ENCODE measurements at regions not wholly inside any gene's neighbourhood (a gene's known extent, or its start where the extent isn't known, plus 50 kb on each side); places are given as distances from the start of the nearest gene placed in this dataset.
"Not testable (repeated sequence)": the region's sequence is repeated elsewhere in the genome, so short reads cannot be mapped to it uniquely, and the experiment has no call there.

- FAIRE-seq = no peak
Observed at GRCh38 chr5:12204761-12205160, 300.5 kb upstream of the CTNND2 start.

GRCh38 chr5:12193536-12193935 lies 289.3 kb upstream of the CTNND2 start:
- FAIRE-seq = no peak

DNA sequence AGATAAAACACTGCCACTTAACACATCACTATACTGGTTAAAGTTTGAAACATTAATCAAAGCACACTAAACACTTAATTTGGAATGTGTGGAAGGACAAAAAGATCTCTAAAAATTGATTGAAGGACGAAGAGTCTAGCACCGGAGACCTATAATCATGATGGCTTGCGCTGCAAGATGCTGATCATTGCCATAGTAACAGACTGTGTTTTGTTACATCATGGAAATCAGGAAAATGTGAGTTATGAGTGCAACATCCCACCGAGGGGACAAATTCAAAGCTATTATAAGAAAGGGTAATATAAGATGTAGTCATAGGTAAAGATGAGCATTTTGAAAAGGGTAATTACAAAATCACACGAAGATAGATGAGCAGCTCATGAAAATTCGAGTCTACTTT lies 278.8 kb upstream of the CTNND2 start:
- FAIRE-seq = no peak

GRCh38 chr5:12177851-12178250 lies 273.6 kb upstream of the CTNND2 start:
- no peak for FAIRE-seq

DNA sequence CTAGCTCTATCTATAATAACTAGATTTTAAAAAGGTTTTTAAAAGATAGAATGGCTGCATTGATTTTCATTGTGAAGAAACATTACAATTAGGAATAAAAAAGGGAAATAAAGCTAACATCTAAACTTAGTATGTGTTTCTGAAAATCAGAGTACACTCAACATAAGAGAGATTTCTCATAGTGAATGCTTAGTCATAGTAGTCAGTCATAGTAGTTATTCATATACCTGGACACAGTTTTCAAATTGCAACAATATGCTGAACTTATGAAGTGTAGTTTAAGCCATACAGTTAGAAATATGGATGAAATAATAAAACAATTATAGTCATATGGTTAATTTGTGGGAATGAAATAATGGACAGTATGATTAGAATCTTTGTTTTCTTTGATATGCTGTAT lies 273.0 kb upstream of the CTNND2 start:
- no peak for FAIRE-seq

GRCh38 chr5:12175914-12176585 lies 271.8 kb upstream of the CTNND2 start:
- FAIRE-seq = no peak

- FAIRE-seq = no peak
Observed at GRCh38 chr5:12174734-12175133, 270.5 kb upstream of the CTNND2 start.

- FAIRE-seq = no peak
Observed at GRCh38 chr5:12169536-12169935, 265.3 kb upstream of the CTNND2 start.

DNA sequence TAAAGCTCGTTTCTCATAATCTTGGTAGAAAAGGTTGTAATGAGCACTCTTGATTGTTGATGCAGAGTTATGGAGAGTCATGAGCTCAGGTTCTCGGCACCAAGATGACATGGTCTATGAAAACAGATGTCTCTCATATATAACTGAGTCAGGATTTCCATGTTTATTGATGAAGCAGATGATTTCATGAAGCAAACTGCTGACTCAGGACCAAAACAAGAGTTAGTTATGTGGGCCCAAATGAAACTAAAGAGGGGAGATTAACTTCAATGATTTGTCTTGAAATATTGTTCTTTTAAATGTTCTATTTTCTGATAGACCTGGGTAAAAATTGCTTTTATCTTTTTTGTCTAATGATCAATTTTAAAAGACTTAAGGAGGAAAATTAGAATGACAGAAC lies 258.6 kb upstream of the CTNND2 start:
- FAIRE-seq = no peak

DNA sequence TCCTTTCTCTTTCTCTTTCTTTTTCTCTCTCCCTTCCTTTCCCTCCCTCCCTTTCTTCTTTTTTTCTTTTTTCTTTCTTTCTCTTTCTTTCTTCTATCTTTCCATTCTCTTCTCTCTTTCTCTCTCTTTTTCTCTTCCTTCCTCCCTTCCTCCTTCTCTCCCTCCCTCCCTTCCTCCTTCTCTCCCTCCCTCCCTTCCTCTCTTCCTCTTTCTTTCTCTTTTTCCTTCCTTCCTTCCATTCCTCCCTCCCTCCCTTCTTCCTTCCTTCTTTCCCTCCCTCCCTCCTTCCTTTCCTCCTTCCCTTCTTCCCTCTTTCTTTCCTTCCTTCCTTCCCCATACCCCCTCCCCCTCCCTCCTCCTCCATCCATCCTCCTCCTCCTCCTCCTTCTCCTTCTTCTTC lies 243.3 kb upstream of the CTNND2 start:
- no peak for FAIRE-seq

GRCh38 chr5:12141496-12141895 lies 237.2 kb upstream of the CTNND2 start:
- no peak for FAIRE-seq

- FAIRE-seq = no peak
Observed at GRCh38 chr5:12133520-12133919, 229.3 kb upstream of the CTNND2 start.

GRCh38 chr5:12131020-12131419 lies 226.8 kb upstream of the CTNND2 start:
- not testable (repeated sequence) for FAIRE-seq

DNA sequence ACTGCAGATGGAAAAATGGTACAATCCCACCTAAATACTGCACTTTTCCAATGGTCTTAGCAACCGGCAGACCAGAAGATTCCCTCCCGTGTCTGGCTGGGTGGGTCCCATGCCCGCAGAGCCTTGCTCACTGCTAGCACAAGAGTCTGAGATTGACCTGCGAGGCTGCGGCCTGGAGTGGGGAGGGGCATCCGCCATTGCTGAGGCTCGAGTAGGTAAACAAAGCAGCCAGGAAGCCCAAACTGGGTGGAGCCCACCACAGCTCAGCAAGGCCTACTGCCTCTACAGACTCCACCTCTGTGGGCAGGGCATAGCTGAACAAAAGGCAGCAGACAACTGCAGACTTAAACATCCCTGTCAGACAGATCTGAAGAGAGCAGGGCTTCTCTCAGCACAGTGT lies 221.6 kb upstream of the CTNND2 start:
- FAIRE-seq = no peak

DNA sequence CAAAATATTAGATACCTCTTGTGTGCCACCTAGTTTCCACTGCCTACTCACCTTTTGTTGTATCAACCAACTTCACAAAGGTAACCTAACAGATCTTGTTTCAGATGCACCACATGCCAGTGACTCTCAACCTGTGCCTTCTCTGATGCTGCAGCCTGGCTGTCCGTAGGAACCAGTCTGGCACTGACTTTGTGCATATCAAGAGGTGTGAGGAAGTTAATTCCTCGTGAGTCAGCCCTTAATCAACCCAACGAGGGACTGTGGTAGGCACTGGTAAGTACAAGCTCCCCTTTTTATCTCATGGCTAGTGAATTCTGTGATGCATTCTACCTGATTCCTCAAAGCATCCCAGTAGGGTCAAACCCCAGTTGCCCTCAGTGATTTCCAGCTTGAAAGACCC lies 215.4 kb upstream of the CTNND2 start:
- FAIRE-seq = no peak

DNA sequence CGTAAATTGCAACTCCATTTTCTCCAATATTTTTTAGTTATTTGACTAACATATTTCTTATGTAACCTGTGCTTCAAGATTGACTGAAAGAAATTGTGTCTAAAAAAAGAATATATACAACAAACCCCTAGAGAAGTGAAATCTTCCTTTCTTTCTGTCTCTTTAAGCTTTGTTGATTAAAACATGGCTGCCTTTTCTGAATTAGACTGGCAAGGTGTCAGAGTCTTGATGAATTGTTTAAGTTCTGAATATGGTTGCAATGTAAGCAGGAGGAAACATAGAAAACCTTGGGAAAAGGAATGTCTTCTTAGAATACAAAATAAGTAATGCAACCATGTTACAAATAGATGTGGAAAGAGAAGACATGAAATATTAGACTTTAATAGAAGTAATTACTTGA lies 209.8 kb upstream of the CTNND2 start:
- FAIRE-seq = no peak

GRCh38 chr5:12113062-12113461 lies 208.8 kb upstream of the CTNND2 start:
- no peak for FAIRE-seq

DNA sequence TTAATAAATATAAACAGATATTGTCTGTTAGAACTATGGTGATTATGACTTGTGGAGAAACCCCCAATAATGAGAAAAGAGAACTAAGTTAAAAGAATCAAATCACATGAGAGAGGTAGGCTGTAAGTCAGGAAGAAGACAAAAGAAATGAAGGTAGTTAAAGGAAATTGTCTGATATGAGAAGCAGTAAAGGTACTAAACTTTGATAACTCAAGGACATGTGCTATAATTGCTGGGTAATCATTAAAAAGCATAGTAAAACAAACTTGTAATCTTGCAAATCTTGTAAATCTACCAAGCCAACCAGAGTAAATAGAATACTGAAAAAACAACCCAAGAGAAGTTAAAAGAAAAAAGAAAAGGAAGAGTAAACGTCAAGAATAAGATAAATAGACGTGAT lies 207.0 kb upstream of the CTNND2 start:
- FAIRE-seq = no peak

DNA sequence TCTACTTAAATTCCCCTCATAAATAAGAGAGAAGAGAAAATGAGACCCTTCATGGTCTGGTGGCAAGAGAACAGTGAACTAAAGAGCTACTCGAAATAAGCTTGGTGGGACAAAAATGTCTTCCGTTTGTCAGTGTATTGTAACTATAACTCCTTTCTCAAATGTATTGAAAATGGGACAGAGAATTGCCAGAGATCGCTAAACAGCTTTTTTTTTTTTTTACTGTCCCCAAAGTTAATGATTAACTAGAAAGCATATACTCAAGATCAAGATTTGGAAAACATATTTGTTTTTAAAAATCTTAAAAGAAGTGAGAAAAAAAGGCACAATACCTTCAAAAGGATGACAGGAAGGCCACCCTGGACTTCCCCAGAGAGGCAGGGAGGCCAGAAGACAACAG lies 206.4 kb upstream of the CTNND2 start:
- no peak for FAIRE-seq

- no peak for FAIRE-seq
Observed at GRCh38 chr5:12109075-12109688, 204.9 kb upstream of the CTNND2 start.

DNA sequence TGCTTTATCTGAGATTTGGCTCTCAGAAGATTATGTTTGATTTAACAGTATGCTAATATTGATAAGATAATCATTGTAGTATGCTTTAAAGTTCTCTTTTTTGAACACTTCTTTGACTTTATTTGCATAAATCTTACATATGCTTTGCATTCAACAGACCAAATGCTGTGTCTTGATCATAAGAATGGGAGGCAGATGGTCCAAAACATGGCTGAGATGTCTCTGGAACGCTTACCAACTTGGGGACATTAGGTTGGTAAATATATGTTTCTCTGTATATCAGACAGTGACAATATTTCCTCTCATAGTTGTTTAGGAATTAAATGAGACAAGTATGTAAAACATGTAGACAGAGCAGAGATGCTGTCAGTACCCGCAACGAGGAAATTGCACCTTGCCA lies 197.9 kb upstream of the CTNND2 start:
- no peak for FAIRE-seq

- no peak for FAIRE-seq
Observed at GRCh38 chr5:12100542-12100941, 196.3 kb upstream of the CTNND2 start.

DNA sequence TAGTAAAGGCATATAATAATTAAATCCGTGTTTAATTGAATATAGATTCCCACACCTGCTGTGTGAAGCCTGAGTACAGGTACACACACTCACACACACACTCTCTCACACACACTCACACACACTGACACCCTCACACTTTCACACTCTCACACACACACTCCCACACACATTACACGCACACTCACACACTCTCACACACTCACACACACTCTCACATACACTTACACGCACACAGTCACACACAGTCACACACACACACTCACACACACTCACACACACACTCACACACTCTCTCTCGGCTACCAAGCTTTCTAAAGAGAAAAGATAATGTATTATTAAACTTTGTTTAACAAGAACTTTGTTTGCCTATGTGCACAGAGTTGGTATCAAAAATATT lies 195.1 kb upstream of the CTNND2 start:
- FAIRE-seq = no peak

GRCh38 chr5:12095808-12096281 lies 191.6 kb upstream of the CTNND2 start:
- FAIRE-seq = no peak

- no peak for FAIRE-seq
Observed at GRCh38 chr5:12093586-12093985, 189.3 kb upstream of the CTNND2 start.

Measured in TTC549 (cell line).